Trophoblast cell (in vitro differentiated cells and primary cell): ENCODE measurements at regions not wholly inside any gene's neighbourhood (a gene's known extent, or its start where the extent isn't known, plus 50 kb on each side); places are given as distances from the start of the nearest gene placed in this dataset.

Source experiments
- DNase-seq, 2 donors: peaks; one replicate each; pipeline ENCODE4 v3.0.0-alpha.2; 2016
- H2AFZ ChIP-seq: 2 replicates; pipeline ENCODE4 v1.6.1; 2013; ENCODE audit warnings: low read length, moderate library complexity, mild to moderate bottlenecking; ENCODE audit not compliant: insufficient read depth, poor library complexity
- H2AK5ac ChIP-seq: 2 replicates; pipeline ENCODE4 v1.6.1; 2013; ENCODE audit warnings: mild to moderate bottlenecking, low read length
- H2BK120ac ChIP-seq: 2 replicates; pipeline ENCODE4 v1.6.1; 2013; ENCODE audit warnings: low read length, mild to moderate bottlenecking, moderate library complexity; ENCODE audit not compliant: insufficient read depth, poor library complexity
- H2BK12ac ChIP-seq: 2 replicates; pipeline ENCODE4 v1.6.1; 2013; ENCODE audit warnings: mild to moderate bottlenecking, low read length, moderate library complexity
- H2BK5ac ChIP-seq: 2 replicates; pipeline ENCODE4 v1.6.1; 2013; ENCODE audit warnings: low read length, low read depth, moderate library complexity, mild to moderate bottlenecking; ENCODE audit not compliant: poor library complexity
- H3K14ac ChIP-seq: 2 replicates; pipeline ENCODE4 v1.6.1; 2013; ENCODE audit warnings: mild to moderate bottlenecking, low read length
- H3K18ac ChIP-seq: 2 replicates; pipeline ENCODE4 v1.6.1; 2013; ENCODE audit warnings: mild to moderate bottlenecking, low read length
- H3K23ac ChIP-seq: 2 replicates; pipeline ENCODE4 v1.6.1; 2013; ENCODE audit warnings: low read length
- H3K27ac ChIP-seq: 2 replicates; pipeline ENCODE4 v1.5.1; 2013; ENCODE audit warnings: low read depth, mild to moderate bottlenecking, inconsistent platforms, low read length, moderate library complexity
- H3K27me3 ChIP-seq: 2 replicates; pipeline ENCODE4 v1.6.1; 2013; ENCODE audit warnings: inconsistent platforms, mild to moderate bottlenecking, low read length, moderate library complexity; ENCODE audit not compliant: insufficient read depth
- H3K36me3 ChIP-seq, 2 experiments: 1 replicate in 1 of 2; 2 replicates in 1 of 2; pipeline ENCODE4 v1.6.1; 2013; ENCODE audit warnings: low read length in 2 of 2, mild to moderate bottlenecking in 2 of 2, moderate library complexity in 1 of 2; ENCODE audit not compliant: insufficient read depth in 2 of 2, control insufficient read depth in 1 of 2
- H3K4ac ChIP-seq: 2 replicates; pipeline ENCODE4 v1.6.1; 2013; ENCODE audit warnings: low read depth, mild to moderate bottlenecking, low read length, moderate library complexity
- H3K4me1 ChIP-seq, 2 experiments: 1 replicate in 1 of 2; 2 replicates in 1 of 2; pipeline ENCODE4 v1.6.1; 2013; ENCODE audit warnings: low read length in 2 of 2, mild to moderate bottlenecking in 2 of 2, moderate library complexity in 1 of 2; ENCODE audit not compliant: insufficient read depth in 2 of 2, control insufficient read depth in 1 of 2
- H3K4me2 ChIP-seq: 2 replicates; pipeline ENCODE4 v1.6.1; 2013; ENCODE audit warnings: inconsistent platforms, mild to moderate bottlenecking, low read length, moderate library complexity
- H3K4me3 ChIP-seq: 2 replicates; pipeline ENCODE4 v1.5.1; 2013; ENCODE audit warnings: mild to moderate bottlenecking, low read depth, low read length, inconsistent platforms
- H3K79me1 ChIP-seq: one replicate; pipeline ENCODE4 v1.6.1; 2013; ENCODE audit warnings: low read length
- H3K79me2 ChIP-seq: 2 replicates; pipeline ENCODE4 v1.6.1; 2013; ENCODE audit warnings: low read length, mild to moderate bottlenecking; ENCODE audit not compliant: control insufficient read depth, insufficient read depth, poor library complexity
- H3K9ac ChIP-seq: 2 replicates; pipeline ENCODE4 v1.6.1; 2013; ENCODE audit warnings: mild to moderate bottlenecking, low read length
- H3K9me3 ChIP-seq: 2 replicates; pipeline ENCODE4 v1.6.1; 2013; ENCODE audit warnings: low read depth, mild to moderate bottlenecking, control low read depth, inconsistent platforms, low read length; ENCODE audit not compliant: insufficient read depth
- H4K12ac ChIP-seq: 2 replicates; pipeline ENCODE4 v1.6.1; 2013; ENCODE audit warnings: low read depth, mild to moderate bottlenecking, low read length, moderate library complexity
- H4K8ac ChIP-seq: 2 replicates; pipeline ENCODE4 v1.6.1; 2013; ENCODE audit warnings: low read depth, mild to moderate bottlenecking, low read length, moderate library complexity
- H4K91ac ChIP-seq: one replicate; pipeline ENCODE4 v1.6.1; 2013; ENCODE audit warnings: low read depth, mild to moderate bottlenecking, low read length, moderate library complexity
- WGBS: extraction: QIAGEN DNeasy Blood & Tissue Kit; methylation state at CpG from one replicate; pipeline ENCODE4 v1.1.7; 2013; ENCODE audit warnings: missing lambda C conversion rate; ENCODE audit not compliant: insufficient read length, insufficient coverage; ENCODE audit errors: extremely low coverage; 5-methylcytosine and 5-hydroxymethylcytosine counted together

DNA sequence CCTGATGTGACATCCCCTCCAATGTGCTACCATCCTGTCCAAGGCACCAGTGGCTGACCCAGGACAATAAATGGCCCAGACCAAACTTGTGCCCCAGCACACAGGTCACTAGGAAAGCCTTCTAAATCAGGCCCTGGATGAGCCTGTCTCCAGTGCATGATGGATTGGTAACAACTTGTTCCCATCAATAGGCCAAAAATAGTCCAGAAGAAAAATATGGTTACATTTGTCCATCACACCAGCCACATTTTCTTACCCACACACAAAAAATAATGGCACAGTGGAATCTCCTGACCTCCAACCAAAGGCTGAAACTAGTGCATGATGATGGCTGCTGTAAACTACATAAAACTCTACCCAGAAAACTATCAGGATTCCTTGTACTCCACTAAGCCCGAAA lies 228.4 kb downstream of the SPTSSA start:
- Histone ChIP-seq H3K27ac (no peak overlapping the region), H3K9me3 (no peaks in the 10 kb centered on the region), H3K4me1 (no peaks in the 10 kb centered on the region), H2BK120ac (no peak overlapping the region), H2BK5ac (no peak overlapping the region), H3K36me3 (no peaks in the 10 kb centered on the region), H3K79me1 (no peaks in the 10 kb centered on the region), H3K18ac (no peak overlapping the region), H3K27me3 (no peaks in the 10 kb centered on the region), H4K12ac (no peak overlapping the region), H3K4me2 (no peak overlapping the region), H2AFZ (no peak overlapping the region), H4K8ac (no peak overlapping the region), H2BK12ac (no peak overlapping the region), H3K23ac (no peak overlapping the region), H3K4me3 (no peak overlapping the region), H3K4ac (no peak overlapping the region), H2AK5ac (no peak overlapping the region), H3K14ac (no peak overlapping the region), H3K79me2 (no peaks in the 10 kb centered on the region), H3K9ac (no peak overlapping the region), H4K91ac (peak overlapping the region; percentile 36)
- DNase-seq: no peak
- WGBS: no CpG with 5 or more reads among the region's 1 CpG

GRCh38 chr14:34232790-34233189 lies 229.2 kb downstream of the SPTSSA start:
- H3K23ac ChIP-seq: no peak overlapping the region
- H3K18ac ChIP-seq: no peak overlapping the region
- no peak overlapping the region for H4K8ac ChIP-seq
- H2BK120ac ChIP-seq: no peak overlapping the region
- no peaks in the 10 kb centered on the region for H3K9me3 ChIP-seq
- peaks cover under 1% of the 10 kb centered on the region for H3K79me1 ChIP-seq
- H3K14ac ChIP-seq: no peak overlapping the region
- no peaks in the 10 kb centered on the region for H3K27me3 ChIP-seq
- H3K79me2 ChIP-seq: no peaks in the 10 kb centered on the region
- H4K91ac ChIP-seq: no peak overlapping the region
- H2BK5ac ChIP-seq: no peak overlapping the region
- H2AK5ac ChIP-seq: no peak overlapping the region
- H3K9ac ChIP-seq: no peak overlapping the region
- no peak overlapping the region for H4K12ac ChIP-seq
- H3K4me2 ChIP-seq: no peak overlapping the region
- H2AFZ ChIP-seq: no peak overlapping the region
- no peak overlapping the region for H3K4me3 ChIP-seq
- no peaks in the 10 kb centered on the region for H3K36me3 ChIP-seq
- no peak overlapping the region for H3K4ac ChIP-seq
- no peak overlapping the region for H3K27ac ChIP-seq
- no CpG with 5 or more reads among the region's 2 CpGs for WGBS
- H2BK12ac ChIP-seq: no peak overlapping the region
- no peak for DNase-seq
- peaks cover 0 to under 1% of the 10 kb centered on the region in 2 experiments for H3K4me1 ChIP-seq

- no peaks in the 10 kb centered on the region for H3K27me3 ChIP-seq
- no peak overlapping the region for H3K27ac ChIP-seq
- no peak overlapping the region for H3K23ac ChIP-seq
- no peak for DNase-seq
- peaks cover 1% of the 10 kb centered on the region for H3K79me1 ChIP-seq
- no peak overlapping the region for H3K18ac ChIP-seq
- H3K4me2 ChIP-seq: no peak overlapping the region
- H3K9ac ChIP-seq: no peak overlapping the region
- H2AFZ ChIP-seq: peak overlapping the region; percentile 1
- H3K14ac ChIP-seq: no peak overlapping the region
- H3K4me1 ChIP-seq: peaks cover 0 to 1% of the 10 kb centered on the region in 2 experiments
- no peaks in the 10 kb centered on the region for H3K36me3 ChIP-seq
- no peak overlapping the region for H4K12ac ChIP-seq
- WGBS: no CpG with 5 or more reads among the region's 5 CpGs
- H2BK5ac ChIP-seq: no peak overlapping the region
- H4K8ac ChIP-seq: no peak overlapping the region
- H3K4me3 ChIP-seq: no peak overlapping the region
- no peaks in the 10 kb centered on the region for H3K79me2 ChIP-seq
- no peak overlapping the region for H3K4ac ChIP-seq
- no peak overlapping the region for H2BK120ac ChIP-seq
- H3K9me3 ChIP-seq: no peaks in the 10 kb centered on the region
- no peak overlapping the region for H2BK12ac ChIP-seq
- H2AK5ac ChIP-seq: no peak overlapping the region
- no peak overlapping the region for H4K91ac ChIP-seq
Measured at GRCh38 chr14:34231626-34232025, 230.4 kb downstream of the SPTSSA start.

GRCh38 chr14:34229140-34229539 lies 232.9 kb downstream of the SPTSSA start:
- peak overlapping the region; percentile 15 for H2BK120ac ChIP-seq
- no peak overlapping the region for H3K4ac ChIP-seq
- H4K8ac ChIP-seq: no peak overlapping the region
- no peaks in the 10 kb centered on the region for H3K27me3 ChIP-seq
- peak overlapping the region; percentile 50 for H2BK12ac ChIP-seq
- H4K12ac ChIP-seq: no peak overlapping the region
- no peak overlapping the region for H3K14ac ChIP-seq
- no peak overlapping the region for H3K27ac ChIP-seq
- no peak overlapping the region for H2AFZ ChIP-seq
- H3K9ac ChIP-seq: no peak overlapping the region
- peaks cover 0 to 1% of the 10 kb centered on the region in 2 experiments for H3K4me1 ChIP-seq
- no peaks in the 10 kb centered on the region for H3K36me3 ChIP-seq
- no peak overlapping the region for H3K23ac ChIP-seq
- peaks cover 1% of the 10 kb centered on the region for H3K79me1 ChIP-seq
- H3K4me2 ChIP-seq: no peak overlapping the region
- H2BK5ac ChIP-seq: no peak overlapping the region
- no CpG with 5 or more reads among the region's 7 CpGs for WGBS
- H2AK5ac ChIP-seq: peak overlapping the region; percentile 30
- H3K4me3 ChIP-seq: no peak overlapping the region
- no peaks in the 10 kb centered on the region for H3K9me3 ChIP-seq
- H4K91ac ChIP-seq: peak overlapping the region; percentile 31
- no peak for DNase-seq
- no peaks in the 10 kb centered on the region for H3K79me2 ChIP-seq
- no peak overlapping the region for H3K18ac ChIP-seq
